ENCODE measurements at regions not wholly inside any gene's neighbourhood (a gene's known extent, or its start where the extent isn't known, plus 50 kb on each side); places are given as distances from the start of the nearest gene placed in this dataset.

DNA sequence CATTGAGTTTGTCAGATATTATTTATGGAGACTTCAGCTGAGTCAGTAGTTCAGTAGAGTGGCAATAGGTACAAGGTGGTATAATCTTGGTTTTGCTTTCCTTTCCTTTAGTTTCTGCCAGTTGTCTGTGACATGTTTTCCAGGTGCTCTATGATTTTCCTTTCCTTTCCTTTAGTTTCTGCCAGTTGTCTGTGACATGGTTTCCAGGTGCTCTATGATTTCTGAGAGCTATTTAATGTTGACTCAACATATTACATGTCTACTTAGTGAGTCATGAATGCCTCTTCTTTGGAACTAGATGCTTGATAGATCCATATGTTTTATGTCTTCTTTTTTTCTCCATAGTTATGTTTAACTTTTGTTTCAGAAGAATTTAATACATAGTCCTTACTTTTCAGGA is 186.4 kb upstream of the DEFB112 start:
- DNase-seq = no peak

DNA sequence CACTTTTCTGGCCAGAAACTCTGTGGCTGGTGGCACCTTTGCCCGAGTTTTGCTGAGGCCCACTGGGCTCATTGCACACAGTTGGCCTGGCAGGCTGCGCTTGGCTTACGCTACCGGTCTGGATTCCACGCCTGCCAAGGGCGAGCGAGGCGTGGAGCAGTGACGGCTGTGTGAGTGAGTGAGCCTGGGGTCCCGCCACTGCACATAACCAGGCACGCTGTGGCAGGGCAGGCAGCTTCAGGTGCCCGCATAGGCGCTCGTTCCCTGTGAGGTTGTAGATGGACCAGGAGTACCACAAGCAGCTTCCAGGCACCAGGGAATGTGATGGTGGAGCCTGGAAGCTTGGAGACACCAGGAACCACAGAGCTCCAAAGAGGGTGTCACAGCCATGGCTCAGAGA is 190.1 kb upstream of the DEFB112 start:
- DNase-seq = no peak

DNA sequence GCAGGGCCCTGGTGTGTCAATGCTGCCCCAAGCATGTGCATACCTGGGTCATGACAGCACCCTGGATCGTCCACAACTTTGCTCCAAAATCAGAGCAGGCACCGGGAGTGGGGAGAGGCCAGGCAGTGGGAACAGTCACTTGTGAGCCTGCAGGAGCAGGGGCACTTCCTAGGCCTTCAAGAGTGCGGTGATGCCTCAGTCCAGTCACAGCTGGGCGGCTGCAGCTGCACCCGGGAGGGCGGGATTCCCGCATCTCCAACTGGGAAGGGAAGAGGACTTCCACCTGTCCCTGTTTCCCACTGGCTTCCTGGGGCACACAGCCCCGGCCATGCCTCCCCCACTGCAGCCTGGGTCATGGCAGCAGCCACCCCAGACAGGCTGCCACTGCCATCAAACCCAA is 191.3 kb upstream of the DEFB112 start:
- no peak for DNase-seq

DNA sequence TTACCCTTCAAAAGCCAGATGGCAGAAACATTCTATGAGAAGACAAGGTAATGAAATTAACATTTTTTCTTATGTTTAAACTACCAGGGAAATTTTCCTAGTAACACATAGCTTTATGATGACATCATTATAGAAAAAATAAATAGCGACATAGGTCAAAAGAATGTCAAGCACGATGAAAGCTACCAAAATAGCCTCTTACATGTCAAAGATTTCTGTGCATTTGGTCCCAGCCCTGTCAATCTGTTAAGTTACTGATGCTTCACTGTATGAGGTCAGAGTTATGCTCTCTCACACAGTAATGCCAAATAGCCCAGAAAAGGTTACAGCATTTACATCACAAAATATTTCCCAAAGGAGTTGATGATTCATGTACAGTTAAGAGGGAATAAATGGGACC is 199.8 kb upstream of the DEFB112 start:
- no peak for DNase-seq

DNA sequence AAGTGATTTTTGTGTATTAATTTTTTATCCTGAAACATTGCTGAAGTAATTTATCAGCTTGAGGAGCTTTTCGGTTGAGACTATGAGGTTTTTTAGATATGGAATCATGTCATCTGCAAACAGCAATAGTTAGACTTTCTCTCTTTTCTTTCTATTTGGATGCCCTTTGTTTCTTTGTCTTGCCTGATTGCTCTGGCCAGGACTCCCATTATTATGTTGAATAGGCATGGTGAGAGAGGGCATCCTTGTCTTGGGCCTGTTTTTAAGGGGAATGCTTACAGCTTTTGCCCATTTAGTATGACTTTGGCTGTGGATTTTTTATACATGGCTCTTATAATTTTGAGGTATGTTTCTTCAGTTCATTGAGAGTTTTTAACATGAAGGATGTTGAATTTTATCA is 207.6 kb upstream of the DEFB112 start:
- DNase-seq = no peak

DNA sequence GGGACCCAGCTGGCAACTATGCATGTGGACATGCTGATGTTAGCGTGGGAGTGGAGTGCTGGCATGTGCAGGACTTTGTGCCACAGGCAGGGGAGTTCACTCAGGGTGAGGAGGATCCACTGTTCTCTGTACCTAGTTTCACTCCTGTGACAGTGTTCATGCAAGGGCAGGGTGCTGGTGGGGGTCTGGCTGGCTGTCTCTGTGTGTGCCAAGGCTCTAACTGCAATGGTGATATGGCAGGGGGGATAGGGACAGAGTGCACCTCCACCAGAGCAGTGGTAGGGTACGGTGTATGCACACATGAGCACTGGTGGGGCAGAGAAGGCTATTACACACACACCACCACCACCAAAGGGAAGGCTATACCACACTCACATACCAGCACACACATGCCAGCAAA is 210.2 kb upstream of the DEFB112 start:
- DNase-seq = no peak

DNA sequence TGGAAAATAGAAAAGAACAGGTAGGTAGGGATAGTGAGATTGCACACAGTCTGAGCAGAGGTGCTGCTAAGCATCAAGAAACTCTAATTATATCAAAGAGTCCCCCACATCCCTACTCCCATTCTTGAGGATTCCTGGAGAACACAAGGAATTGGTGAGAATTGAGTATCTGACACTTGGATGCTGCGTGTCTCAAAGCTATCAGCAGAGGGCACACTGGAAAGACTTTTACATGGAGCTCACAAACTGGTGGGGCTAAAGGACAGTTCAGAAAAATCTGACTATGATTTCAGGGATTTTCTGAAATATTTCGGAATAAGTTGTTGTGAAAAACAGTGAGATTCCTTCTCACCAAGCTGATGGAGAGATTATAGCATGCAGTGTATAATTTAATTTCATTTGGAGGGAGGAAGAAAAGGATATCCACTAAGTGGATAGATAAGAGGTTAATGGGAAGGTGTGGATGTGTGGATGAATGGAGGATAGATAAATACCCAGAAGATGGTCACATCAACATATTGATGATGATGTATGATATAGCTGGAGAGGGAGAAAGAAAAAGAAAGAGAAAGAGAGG is 215.4 kb upstream of the DEFB112 start:
- no peak for DNase-seq

DNA sequence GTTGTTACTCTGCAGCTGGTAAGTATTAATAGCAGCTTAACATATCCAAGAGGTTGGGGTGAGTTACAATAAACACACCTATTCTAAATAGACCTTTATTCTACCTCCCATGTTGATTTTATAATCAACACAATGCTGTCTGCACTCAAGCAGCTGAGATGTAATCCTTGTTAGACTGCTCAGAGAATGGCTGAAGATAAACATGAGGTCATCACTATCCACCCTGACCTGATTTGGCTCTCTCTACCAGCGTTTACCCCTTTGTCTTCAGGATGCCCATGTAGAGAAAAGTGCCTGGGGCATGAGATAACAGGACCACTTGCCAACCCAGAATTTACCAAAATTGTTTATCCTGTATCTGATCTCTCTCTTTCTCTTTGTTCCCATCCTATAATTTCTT is 220.7 kb upstream of the DEFB112 start:
- DNase-seq = no peak

DNA sequence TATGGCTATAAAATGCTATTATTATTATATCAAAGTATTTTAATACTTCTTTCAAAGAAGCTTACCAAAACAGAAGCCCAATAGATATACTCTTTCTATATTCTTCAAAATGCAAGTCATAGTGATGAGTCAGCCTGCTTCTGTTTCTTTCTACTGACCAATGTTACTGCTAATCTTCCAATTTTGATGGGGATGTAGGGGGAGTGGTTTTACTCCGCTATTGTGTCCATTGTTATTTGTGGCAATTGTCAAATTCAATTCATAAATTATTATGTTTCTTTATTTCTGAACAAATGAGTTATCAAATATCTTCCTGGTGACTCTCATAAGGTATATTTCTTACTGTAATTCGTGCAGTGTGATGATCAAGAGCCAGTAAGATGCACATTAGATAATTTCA is 221.5 kb upstream of the DEFB112 start:
- DNase-seq = no peak

DNA sequence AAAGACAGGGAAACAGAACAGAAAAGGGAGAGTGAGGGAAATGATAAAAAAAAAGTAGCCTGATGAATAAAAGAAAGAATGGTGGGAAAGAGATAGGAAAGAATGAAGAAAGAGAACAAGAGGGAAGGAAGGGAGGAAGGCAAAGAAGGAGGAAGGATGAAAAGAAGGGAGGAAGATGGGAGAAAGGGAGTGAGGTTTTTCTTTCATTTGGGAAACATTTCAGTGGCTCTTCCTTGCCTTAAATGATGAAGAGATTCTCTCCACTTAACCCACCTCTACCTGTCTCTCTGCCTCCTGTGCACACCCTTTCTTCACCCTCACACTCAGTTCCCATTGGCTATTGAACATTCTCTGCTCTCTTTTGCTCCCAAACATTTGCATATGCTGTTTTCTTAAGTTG is 222.1 kb upstream of the DEFB112 start:
- DNase-seq = no peak

DNA sequence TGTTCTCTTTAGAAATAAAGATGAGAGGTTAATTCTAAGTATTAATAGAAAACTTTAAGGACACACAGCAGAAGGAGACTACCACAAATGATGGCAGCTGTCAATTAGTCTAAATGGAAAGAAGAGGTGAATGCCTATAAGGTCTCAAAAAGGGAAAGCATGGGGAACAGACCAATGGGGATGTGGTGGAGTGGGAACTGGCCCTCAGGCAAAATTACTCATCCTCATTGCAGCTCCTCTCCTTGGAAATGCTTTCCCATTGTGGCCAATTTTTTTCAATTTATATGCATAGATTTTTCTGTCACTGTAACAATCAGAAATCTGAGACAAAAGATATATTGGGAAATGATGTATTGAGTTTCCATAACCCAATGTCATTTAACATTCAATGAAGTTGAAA is 222.9 kb upstream of the DEFB112 start:
- no peak for DNase-seq

DNA sequence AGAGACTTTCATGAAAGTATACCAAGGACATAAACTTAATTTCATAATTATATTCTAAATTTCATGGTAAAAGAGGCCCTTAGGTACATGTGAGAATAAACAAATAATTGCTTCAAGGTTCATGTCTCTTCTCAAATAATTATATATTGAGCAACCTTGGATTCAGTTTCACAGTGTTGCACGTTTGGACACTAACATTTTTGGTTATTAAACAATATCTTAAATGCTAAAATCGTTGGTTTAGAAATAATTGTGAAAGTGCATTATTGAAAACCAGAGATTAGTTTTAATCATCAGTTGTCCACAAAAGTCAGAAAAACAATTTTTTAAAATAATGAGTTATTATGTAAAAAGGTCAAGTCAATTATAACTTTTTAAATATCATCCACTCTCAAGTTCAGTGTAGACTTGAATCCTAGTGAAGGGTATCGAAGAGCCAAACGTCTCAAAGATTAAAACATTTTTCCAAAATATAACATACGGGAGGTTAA is 227.1 kb upstream of the DEFB112 start:
- no peak for DNase-seq

DNA sequence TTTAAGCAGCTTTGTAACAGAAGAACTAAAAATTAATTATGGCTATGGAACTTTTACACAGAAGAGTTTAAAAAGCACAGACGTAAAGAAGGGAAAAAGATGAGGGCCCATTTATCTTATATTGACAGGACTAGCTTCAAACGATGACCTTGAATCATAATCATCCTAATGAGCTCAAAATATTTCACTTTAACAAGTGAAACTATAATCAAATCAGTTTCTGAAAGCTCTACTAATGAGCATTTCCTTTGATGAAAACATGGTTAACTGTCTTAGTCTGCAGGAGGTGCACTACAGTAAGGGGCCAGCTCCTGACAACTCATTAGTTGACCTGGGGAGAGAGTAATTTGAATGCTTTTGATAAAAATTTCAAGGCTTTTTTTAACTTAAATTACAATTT is 228.0 kb upstream of the DEFB112 start:
- DNase-seq = no peak

DNA sequence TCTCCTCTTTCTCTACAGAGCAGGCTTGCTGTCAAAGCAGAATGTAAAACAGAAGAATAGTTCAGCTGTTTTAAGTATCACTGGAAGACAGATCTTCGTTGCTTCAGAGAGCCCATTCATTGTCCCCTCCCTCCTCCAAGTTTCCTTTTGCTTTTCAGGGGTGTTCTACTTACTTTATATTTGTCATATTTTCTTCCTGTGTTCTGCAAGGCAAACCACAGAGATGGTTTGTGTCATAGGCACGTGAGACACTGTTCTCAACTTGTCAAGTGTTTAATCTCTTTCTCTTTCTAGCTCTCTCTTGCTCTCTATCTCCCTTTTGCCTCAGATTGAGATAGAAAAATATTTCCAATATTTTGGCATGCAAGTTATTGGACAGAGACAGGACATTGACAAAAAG is 228.9 kb upstream of the DEFB112 start:
- no peak for DNase-seq

DNA sequence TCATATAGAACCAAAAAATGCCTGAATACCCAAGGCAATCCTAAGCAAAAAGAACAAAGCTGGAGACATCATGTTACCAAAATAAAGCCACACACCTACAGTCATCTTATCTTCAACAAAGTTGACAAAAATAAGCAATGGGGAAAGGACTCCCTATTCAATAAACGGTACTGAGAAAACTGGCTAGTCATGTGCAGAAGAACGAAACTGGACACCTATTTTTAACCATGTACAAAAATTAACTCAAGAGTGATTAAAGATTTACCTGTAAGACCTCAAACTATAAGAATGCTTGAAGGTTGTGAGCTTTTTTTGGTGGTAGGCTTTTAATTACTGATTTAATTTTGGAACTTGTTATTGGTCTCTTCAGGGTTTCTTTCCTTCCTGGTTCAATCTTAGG is 236.0 kb upstream of the DEFB112 start:
- no peak for DNase-seq

DNA sequence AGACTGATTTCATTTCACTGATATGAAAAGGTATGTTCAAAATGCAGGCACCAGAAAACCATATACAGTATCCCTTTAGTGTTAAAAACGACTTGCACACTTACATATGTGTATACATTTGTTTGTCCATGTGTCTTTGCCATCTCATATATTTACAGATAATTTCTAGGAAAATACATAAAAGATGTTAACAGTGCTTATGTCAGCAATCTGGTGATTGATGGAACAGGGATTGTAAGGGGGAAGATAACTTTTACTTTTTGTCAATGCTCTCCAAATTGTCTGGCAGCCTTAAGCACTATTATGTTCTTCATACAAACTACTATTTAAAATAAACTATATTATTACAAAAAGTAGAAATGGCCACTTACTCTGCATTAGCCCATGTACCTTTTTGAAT is 238.5 kb upstream of the DEFB112 start:
- DNase-seq = no peak

DNA sequence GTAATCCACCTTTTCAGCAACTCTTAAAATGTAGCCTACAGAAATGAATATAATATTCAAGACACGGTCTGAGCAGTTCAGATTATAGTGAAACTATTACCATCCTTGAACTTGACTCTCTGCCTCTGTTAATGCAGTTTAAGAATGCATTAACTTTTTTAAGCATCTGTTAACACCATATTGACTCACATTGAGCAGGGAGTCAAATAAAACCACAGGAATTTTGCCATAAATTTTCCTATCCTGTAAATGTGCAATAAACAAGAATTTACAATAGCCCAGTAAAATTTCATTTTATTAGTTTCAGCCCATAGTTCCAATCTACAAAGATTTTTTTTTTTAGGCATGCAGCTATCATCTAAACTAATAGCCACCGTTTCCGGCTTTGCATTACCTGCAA is 239.2 kb upstream of the DEFB112 start:
- DNase-seq = no peak

DNA sequence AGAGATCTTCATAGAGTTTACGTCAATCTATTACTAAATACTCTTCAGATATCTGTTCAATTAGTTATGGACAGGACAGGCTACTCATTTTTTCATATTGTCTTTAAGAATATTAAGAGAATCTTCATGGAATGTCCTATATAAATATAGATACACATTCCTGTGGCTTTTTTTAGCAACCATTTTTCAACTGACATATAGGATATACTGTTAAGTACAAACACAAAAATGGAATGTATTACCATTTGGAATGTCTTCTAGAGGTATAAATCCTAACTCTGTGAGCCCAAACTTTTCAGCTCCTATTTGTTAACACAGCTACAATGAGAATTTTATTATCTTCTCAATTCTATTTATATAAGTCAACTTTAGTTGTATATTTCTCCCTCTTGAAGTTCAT is 239.6 kb upstream of the DEFB112 start:
- no peak for DNase-seq

DNA sequence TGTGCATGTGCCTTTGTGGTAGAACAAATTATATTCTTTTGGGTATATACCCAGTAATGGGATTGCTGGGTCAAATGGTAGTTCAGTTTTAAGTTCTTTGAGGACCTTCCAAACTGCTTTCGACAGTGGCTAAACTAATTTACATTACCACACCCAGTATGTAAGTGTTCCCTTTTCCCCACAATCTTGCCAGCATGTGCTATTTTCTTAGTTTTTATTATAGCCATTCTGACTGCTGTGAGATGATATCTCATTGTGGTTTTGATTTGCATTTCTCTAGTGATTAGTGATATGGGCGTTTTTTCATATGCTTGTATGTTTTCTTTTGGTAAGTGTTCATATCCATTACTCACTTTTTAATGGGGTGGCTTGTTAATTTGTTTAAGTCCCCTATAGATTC is 251.6 kb upstream of the DEFB112 start:
- DNase-seq = no peak

DNA sequence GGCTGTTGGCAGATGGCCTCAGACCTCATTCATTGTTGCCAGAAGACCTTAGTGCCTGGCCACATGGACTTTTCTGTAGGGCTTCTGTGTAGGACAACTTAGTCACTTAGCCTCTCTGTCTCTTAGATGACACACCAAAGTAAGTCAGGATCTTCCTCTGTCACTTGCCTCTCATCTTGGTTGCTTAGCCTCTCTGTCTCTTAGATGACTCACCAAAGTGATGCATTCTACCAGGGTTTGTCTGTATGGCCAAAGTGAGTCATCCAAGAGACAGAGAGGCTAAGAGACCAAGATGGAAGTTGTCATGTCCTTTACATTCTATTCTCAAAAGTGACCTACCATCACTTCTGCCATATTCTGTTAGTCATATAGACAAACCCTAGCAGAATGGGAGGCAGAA is 255.9 kb upstream of the DEFB112 start:
- no peak for DNase-seq

DNA sequence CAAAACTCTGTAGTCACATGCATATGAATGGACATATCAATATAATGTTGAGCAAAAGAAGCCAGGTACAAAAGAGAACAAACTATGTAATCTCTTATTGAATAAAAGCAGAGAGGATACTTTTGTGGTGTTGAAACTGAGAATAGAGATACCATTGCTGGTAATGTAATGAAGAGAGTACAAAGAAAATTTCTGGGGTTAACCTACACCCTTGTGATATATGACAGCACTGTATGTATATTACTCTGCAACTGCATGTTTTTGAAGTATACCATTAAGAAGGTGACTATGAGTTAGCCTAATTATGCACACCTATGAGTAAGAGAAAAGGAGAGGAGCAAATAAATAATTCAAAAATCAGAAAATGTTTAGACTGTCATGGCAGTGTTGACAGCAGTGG is 268.8 kb upstream of the DEFB112 start:
- DNase-seq = no peak

DNA sequence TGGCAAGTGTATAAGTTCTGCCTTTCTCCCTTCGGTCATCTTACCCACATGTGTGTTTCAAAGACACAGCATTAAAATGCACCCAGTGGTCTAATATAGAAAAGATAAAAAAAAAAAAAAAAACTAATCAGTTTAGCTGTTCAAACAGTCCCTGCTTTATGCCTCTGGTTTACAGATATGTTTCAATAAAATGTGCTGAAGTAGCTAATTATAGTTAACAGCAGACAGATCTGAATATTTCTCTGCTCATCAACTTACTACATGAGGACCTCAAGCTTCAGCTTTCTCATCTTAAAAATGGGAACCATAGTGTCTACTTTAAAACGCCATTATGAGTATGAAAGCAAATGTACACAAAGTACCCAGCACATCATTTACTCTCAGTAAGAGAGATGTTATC is 280.6 kb upstream of the DEFB112 start:
- DNase-seq = no peak

DNA sequence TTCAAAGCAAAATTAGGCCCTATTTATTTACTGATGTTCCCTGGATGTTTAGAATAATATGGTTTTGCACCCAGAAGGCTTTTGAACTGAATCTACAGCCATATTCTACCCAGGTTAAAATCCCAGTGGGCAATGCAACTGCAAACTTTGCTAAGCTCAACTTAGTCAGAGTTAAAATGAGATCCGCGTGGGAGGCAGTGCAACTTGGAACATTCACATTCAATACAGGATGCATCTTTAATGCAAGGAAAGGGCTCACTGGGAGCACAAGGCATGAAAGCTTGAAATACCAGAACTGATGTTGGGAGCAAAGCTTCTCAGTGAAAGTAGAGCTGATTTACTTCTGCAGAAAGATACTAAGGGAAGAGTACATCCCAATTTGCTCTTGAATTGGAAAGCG is 281.2 kb upstream of the DEFB112 start:
- DNase-seq = no peak

DNA sequence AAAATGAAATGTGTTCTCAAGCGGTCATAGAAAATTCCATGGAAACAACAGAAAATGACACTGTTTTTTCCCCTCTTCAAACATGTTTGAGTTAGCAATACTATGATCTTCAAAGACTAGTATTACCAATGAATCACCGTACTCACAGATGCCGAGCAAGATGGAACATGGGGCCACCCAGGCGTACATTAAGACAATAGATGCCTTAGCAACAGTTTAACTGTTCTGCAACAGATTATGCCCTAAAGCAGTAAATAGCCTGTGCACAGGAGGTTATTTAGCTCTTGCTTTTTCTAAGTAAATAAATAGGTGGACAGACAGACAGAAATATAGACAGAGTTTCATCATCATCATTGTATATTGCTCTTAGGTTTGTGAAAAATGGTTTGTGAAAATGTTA is 284.0 kb upstream of the DEFB112 start:
- no peak for DNase-seq

DNA sequence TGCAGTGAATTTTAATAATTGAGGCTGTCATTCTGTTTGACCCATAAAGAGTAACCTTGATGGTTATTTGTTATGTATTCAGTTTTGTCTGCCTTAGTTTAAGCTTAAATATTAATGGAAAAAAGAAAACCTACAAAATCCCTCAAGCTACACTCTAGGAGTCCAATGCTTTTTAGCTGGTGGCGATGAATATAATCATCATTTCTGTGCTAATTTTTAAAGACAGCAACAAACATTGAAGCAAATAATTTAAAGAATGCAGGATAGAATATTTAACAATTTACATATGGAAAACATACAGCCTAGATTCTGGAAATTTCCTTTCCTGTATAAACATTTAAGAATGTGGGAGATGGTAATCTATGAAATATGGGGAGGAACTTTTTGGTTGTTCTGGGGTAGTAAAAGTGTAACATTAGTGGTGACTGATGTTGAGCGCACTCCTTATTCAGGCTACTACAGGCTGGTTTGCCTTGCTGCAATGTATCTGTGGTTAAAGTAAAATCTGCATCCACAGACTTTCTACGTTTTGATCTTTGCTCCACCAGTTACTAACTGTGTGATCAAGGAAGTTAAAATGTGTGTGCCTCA is 287.9 kb upstream of the DEFB112 start:
- no peak for DNase-seq

DNA sequence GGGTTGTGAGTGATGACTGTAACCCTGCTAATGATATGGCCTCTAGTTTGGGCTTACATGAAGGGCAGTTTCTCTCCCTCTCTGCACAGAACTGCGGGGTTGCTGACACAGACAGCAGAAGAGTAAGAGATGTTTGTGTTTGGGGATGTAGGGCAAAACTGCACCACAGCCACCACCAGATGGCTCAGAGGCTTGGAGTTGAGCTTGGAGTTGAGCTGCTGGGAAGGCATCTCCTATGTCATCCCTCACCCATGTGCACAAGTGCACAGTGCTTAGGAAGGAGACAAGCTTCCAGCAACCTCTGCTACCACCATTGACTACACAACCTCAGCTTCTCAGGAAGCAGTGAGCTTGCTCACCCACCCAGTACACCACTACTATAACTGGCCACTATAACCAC is 303.9 kb upstream of the DEFB112 start:
- no peak for DNase-seq
